ENCODE measurements at regions not wholly inside any gene's neighbourhood (a gene's known extent, or its start where the extent isn't known, plus 50 kb on each side); places are given as distances from the start of the nearest gene placed in this dataset.

GRCh38 chrX:2610246-2611170, 80.6 kb upstream of the CD99 start:
- TF ChIP-seq CTCF (IDR thresholded peaks at IDR 0.05) (no peak), POLR2A (IDR thresholded peaks at IDR 0.05; ENCODE audit: low read depth) (no peak), POLR2AphosphoS5 (IDR thresholded peaks at IDR 0.05) (no peak), EP300 (IDR thresholded peaks at IDR 0.05) (no peak)

Data from esophagus muscularis mucosa (tissue), 4 donors.